OCI-LY1 (cell line): ENCODE measurements at regions not wholly inside any gene's neighbourhood (a gene's known extent, or its start where the extent isn't known, plus 50 kb on each side); places are given as distances from the start of the nearest gene placed in this dataset.

Experiments used
- H2AFZ ChIP-seq: fragments of 200-600 bp; sonication (generic), shearing (Covaris generic); 2 replicates; pipeline ENCODE4 v1.6.0; 2014; ENCODE audit warnings: antibody characterized with exemption, mild to moderate bottlenecking, low read length
- H3F3A ChIP-seq: fragments of 200-600 bp; sonication (generic), shearing (Covaris generic); 2 replicates; pipeline ENCODE4 v1.6.0; 2014; ENCODE audit warnings: mild to moderate bottlenecking, antibody characterized with exemption, low read length, moderate library complexity; ENCODE audit not compliant: insufficient read depth
- H3K27ac ChIP-seq: fragments of 200-600 bp; sonication (generic); 2 replicates; pipeline ENCODE4 v1.5.1; 2014; ENCODE audit warnings: low read length, mixed run types, mild to moderate bottlenecking, low read depth; ENCODE audit not compliant: poor library complexity, severe bottlenecking
- H3K27me3 ChIP-seq: fragments of 200-600 bp; sonication (generic); 2 replicates; pipeline ENCODE4 v1.6.0; 2014; ENCODE audit warnings: antibody characterized with exemption, mild to moderate bottlenecking, low read length, moderate library complexity; ENCODE audit not compliant: insufficient read depth
- H3K36me3 ChIP-seq: fragments of 200-600 bp; sonication (generic); 2 replicates; pipeline ENCODE4 v1.6.1; 2014; ENCODE audit warnings: mild to moderate bottlenecking, antibody characterized with exemption, low read length, moderate library complexity, mixed read lengths; ENCODE audit not compliant: insufficient read depth
- H3K4me1 ChIP-seq: fragments of 200-600 bp; sonication (generic); 2 replicates; pipeline ENCODE4 v1.5.1; 2014; ENCODE audit warnings: mild to moderate bottlenecking, low read length, moderate library complexity; ENCODE audit not compliant: insufficient read depth, severe bottlenecking
- H3K4me2 ChIP-seq: fragments of 200-600 bp; sonication (generic), shearing (Covaris generic); 2 replicates; pipeline ENCODE4 v1.6.1; 2014; ENCODE audit warnings: low read length
- H3K4me3 ChIP-seq: fragments of 200-600 bp; sonication (generic); 2 replicates; pipeline ENCODE4 v1.5.1; 2014; ENCODE audit warnings: low read length, low read depth, mild to moderate bottlenecking, mixed read lengths; ENCODE audit not compliant: poor library complexity, severe bottlenecking
- H3K79me2 ChIP-seq: fragments of 200-600 bp; shearing (Covaris generic); 2 replicates; pipeline ENCODE4 v1.6.1; 2016; ENCODE audit warnings: mixed run types, low read length, mixed read lengths; ENCODE audit not compliant: insufficient read depth
- H3K9ac ChIP-seq: fragments of 200-600 bp; sonication (generic), shearing (Covaris generic); 2 replicates; pipeline ENCODE4 v1.6.1; 2014; ENCODE audit warnings: mild to moderate bottlenecking, low read length, mixed read lengths
- H3K9me2 ChIP-seq: fragments of 200-600 bp; sonication (generic), shearing (Covaris generic); 2 replicates; pipeline ENCODE4 v1.6.1; 2014; ENCODE audit warnings: low read depth, mild to moderate bottlenecking, low read length, mixed read lengths
- H3K9me3 ChIP-seq: fragments of 200-600 bp; shearing (Covaris generic); 2 replicates; pipeline ENCODE4 v1.6.1; 2014; ENCODE audit warnings: low read length, mixed read lengths
- H4K20me1 ChIP-seq: fragments of 200-600 bp; sonication (generic), shearing (Covaris generic); 2 replicates; pipeline ENCODE4 v1.6.0; 2016; ENCODE audit warnings: mild to moderate bottlenecking, low read length; ENCODE audit not compliant: insufficient read depth
- CTCF ChIP-seq: fragments of 200-600 bp; sonication (generic), shearing (Covaris generic); IDR thresholded peaks from 2 replicates; pipeline ENCODE4 v1.5.1; 2017; ENCODE audit warnings: mild to moderate bottlenecking, antibody characterized with exemption, low read length, moderate library complexity, mixed read lengths
- EZH2 ChIP-seq: fragments of 200-600 bp; sonication (generic), shearing (Covaris generic); IDR thresholded peaks from 2 replicates; pipeline ENCODE4 v1.8.0; 2017; ENCODE audit warnings: borderline replicate concordance, mixed run types, mild to moderate bottlenecking, antibody characterized with exemption, low read length, moderate library complexity, mixed read lengths

GRCh38 chr6:16061818-16062217 is 67.1 kb upstream of the MYLIP start:
- Histone ChIP-seq H3K27me3 (no peaks in the 10 kb centered on the region), H3K79me2 (no peaks in the 10 kb centered on the region), H4K20me1 (no peaks in the 10 kb centered on the region), H3K9me3 (no peaks in the 10 kb centered on the region), H2AFZ (no peak overlapping the region), H3K4me3 (no peak overlapping the region), H3K9ac (no peak overlapping the region), H3K9me2 (no peaks in the 10 kb centered on the region), H3K4me2 (no peak overlapping the region), H3K4me1 (no peaks in the 10 kb centered on the region), H3K27ac (no peak overlapping the region), H3K36me3 (no peaks in the 10 kb centered on the region), H3F3A (no peaks in the 10 kb centered on the region)
- TF ChIP-seq CTCF, result no peak
- no peak for TF ChIP-seq EZH2

GRCh38 chr6:16060039-16060438 is 68.8 kb upstream of the MYLIP start:
- Histone ChIP-seq H3F3A (no peaks in the 10 kb centered on the region), H3K4me1 (no peaks in the 10 kb centered on the region), H4K20me1 (no peaks in the 10 kb centered on the region), H3K36me3 (no peaks in the 10 kb centered on the region), H3K4me2 (no peak overlapping the region), H3K9me3 (no peaks in the 10 kb centered on the region), H3K9ac (no peak overlapping the region), H3K4me3 (no peak overlapping the region), H3K27ac (no peak overlapping the region), H3K79me2 (no peaks in the 10 kb centered on the region), H2AFZ (no peak overlapping the region), H3K27me3 (no peaks in the 10 kb centered on the region), H3K9me2 (no peaks in the 10 kb centered on the region)
- TF ChIP-seq EZH2 (no peak), CTCF (no peak)

GRCh38 chr6:16059496-16059895 is 69.4 kb upstream of the MYLIP start:
- Histone ChIP-seq H3K9me3 (no peaks in the 10 kb centered on the region), H3K79me2 (no peaks in the 10 kb centered on the region), H3K9me2 (no peaks in the 10 kb centered on the region), H3F3A (no peaks in the 10 kb centered on the region), H3K4me1 (no peaks in the 10 kb centered on the region), H3K27ac (no peak overlapping the region), H2AFZ (no peak overlapping the region), H4K20me1 (no peaks in the 10 kb centered on the region), H3K36me3 (no peaks in the 10 kb centered on the region), H3K4me2 (no peak overlapping the region), H3K27me3 (no peaks in the 10 kb centered on the region), H3K9ac (no peak overlapping the region), H3K4me3 (no peak overlapping the region)
- TF ChIP-seq CTCF (no peak), EZH2 (no peak)
